ENCODE measurements at regions not wholly inside any gene's neighbourhood (a gene's known extent, or its start where the extent isn't known, plus 50 kb on each side); places are given as distances from the start of the nearest gene placed in this dataset.

- Histone ChIP-seq H4K5ac (ENCODE audit: insufficient read length, low read depth, low read length) (no peak overlapping the region), H3K4ac (ENCODE audit: low read depth, low read length) (no peak overlapping the region), H3K9ac (ENCODE audit: extremely low read depth, insufficient read length, low read length) (no peak overlapping the region), H4K20me1 (ENCODE audit: control insufficient read depth, insufficient read depth, insufficient read length) (no peaks in the 10 kb centered on the region), H3K27ac (ENCODE audit: insufficient read length, low read depth, low read length) (no peak overlapping the region), H2AFZ (ENCODE audit: low read length) (no peak overlapping the region), H2BK12ac (ENCODE audit: insufficient read length, low read depth, low read length) (no peak overlapping the region), H4K8ac (replicated peaks; ENCODE audit: insufficient read length, low read depth, low read length) (no peak overlapping the region), H3K79me2 (ENCODE audit: insufficient read depth, low read length) (no peaks in the 10 kb centered on the region), H3K23ac (ENCODE audit: insufficient read length, low read depth, low read length) (no peak overlapping the region), H3K27me3 (ENCODE audit: insufficient read depth, low read length) (no peaks in the 10 kb centered on the region), H3K9me3 (ENCODE audit: control insufficient read depth, low read depth, low read length) (no peaks in the 10 kb centered on the region), H2BK5ac (ENCODE audit: insufficient read length, low read length) (no peak overlapping the region), H2BK15ac (ENCODE audit: low read depth, low read length) (no peak overlapping the region), H3T11ph (ENCODE audit: low read length) (no peak overlapping the region), H4K91ac (ENCODE audit: insufficient read length, low read depth, low read length) (no peak overlapping the region), H3K79me1 (ENCODE audit: insufficient read depth, low read depth, low read length, poor library complexity, severe bottlenecking) (no peaks in the 10 kb centered on the region), H3K23me2 (ENCODE audit: insufficient read length, low read depth, low read length, poor library complexity, severe bottlenecking) (no peaks in the 10 kb centered on the region), H3K18ac (ENCODE audit: insufficient read length, low read depth, low read length) (no peak overlapping the region), H3K14ac (ENCODE audit: insufficient read depth, low read length) (no peak overlapping the region), H2BK20ac (ENCODE audit: low read depth, low read length, poor library complexity, severe bottlenecking) (no peak overlapping the region), H2BK120ac (ENCODE audit: low read depth, low read length, poor library complexity, severe bottlenecking) (no peak overlapping the region), H3K56ac (ENCODE audit: insufficient read length, low read depth, low read length) (no peak overlapping the region), H3K4me1 (ENCODE audit: insufficient read depth, low read length) (no peaks in the 10 kb centered on the region), H3K4me2 (ENCODE audit: insufficient read depth, insufficient read length, low read length) (no peak overlapping the region), H2AK5ac (ENCODE audit: insufficient read length, low read length) (no peak overlapping the region)
- Mint-ChIP-seq H3K4me1 (peaks cover 0 to 3% of the 10 kb centered on the region in 2 experiments; a peak in 1 of 4 replicates), H3K36me3 (ENCODE audit: insufficient read depth in 1 of 3, low read depth in 3 of 3) (0 out of 7 replicates have a peak, but pooled peaks cover 0 to 3% (median 0%) of the 10 kb centered on the region in 3 experiments), H3K27ac (no peak overlapping the region), H3K9me3 (no peaks in the 10 kb centered on the region; a peak in 1 of 5 replicates), H3K4me3 (no peak overlapping the region), H3K27me3 (ENCODE audit: low read depth) (no peaks in the 10 kb centered on the region)
- TF ChIP-seq CTCF (conservative IDR thresholded peaks at IDR 0.05): no peak
- DNase-seq: no peak
- no CpG with 5 or more reads among the region's 2 CpGs for WGBS (ENCODE audit: extremely low coverage, insufficient read length, low lambda C conversion rate)
Observed at GRCh38 chr4:18733961-18734360, 712.4 kb upstream of the LCORL start.
